A673 (cell line): ENCODE measurements at regions not wholly inside any gene's neighbourhood (a gene's known extent, or its start where the extent isn't known, plus 50 kb on each side); places are given as distances from the start of the nearest gene placed in this dataset.

Experiments used
- BruUV-seq: library from RNA; stranded (reverse); fragments of 400-500 nt; replicated peaks from 2 replicates; lab custom pipeline; 2021; lab: Mats Ljungman, UMichigan
- CTCF ChIA-PET: fragments of 300-600 bp; sonication (Branson Sonifier 250); formaldehyde crosslinking; loops from one replicate; lab custom pipeline; 2022; ENCODE audit warnings: antibody characterized with exemption; lab: Charles Lee
- POLR2A ChIA-PET: fragments of 300-600 bp; sonication (Branson Sonifier 250); formaldehyde crosslinking; loops from one replicate; lab custom pipeline; 2022; ENCODE audit warnings: antibody characterized with exemption; ENCODE audit not compliant: low non-redundant PET; lab: Charles Lee
- DNase-seq: peaks from one replicate; pipeline ENCODE4 v3.0.0-alpha.2; 2015; ENCODE audit warnings: low spot score
- H3K27ac ChIP-seq: fragments of 200-600 bp; sonication (generic); 2 replicates; pipeline ENCODE4 v1.5.1; 2016; ENCODE audit warnings: mixed run types, low read depth, mild to moderate bottlenecking, mixed read lengths, antibody characterized with exemption, low read length; ENCODE audit not compliant: poor library complexity, severe bottlenecking
- H3K27me3 ChIP-seq: fragments of 200-600 bp; sonication (generic); replicated peaks from 2 replicates; pipeline ENCODE4 v1.6.1; 2017; ENCODE audit warnings: mixed run types, low read depth, mild to moderate bottlenecking, mixed read lengths, antibody characterized with exemption, low read length; ENCODE audit not compliant: insufficient read depth, poor library complexity
- H3K36me3 ChIP-seq: fragments of 200-600 bp; sonication (generic); 2 replicates; pipeline ENCODE4 v1.6.1; 2016; ENCODE audit warnings: mixed run types, mild to moderate bottlenecking, mixed read lengths, antibody characterized with exemption, low read length; ENCODE audit not compliant: insufficient read depth, poor library complexity, severe bottlenecking
- H3K4me1 ChIP-seq: fragments of 200-600 bp; sonication (generic); 2 replicates; pipeline ENCODE4 v1.6.1; 2017; ENCODE audit warnings: mixed run types, mild to moderate bottlenecking, mixed read lengths, antibody characterized with exemption, low read length; ENCODE audit not compliant: insufficient read depth, poor library complexity, severe bottlenecking
- H3K4me3 ChIP-seq: fragments of 200-600 bp; sonication (generic); 2 replicates; pipeline ENCODE4 v1.5.1; 2016; ENCODE audit warnings: low read depth, mixed run types, mild to moderate bottlenecking, mixed read lengths, low read length; ENCODE audit not compliant: poor library complexity, severe bottlenecking
- H3K9me3 ChIP-seq: fragments of 200-600 bp; sonication (generic); 2 replicates; pipeline ENCODE4 v1.6.1; 2016; ENCODE audit warnings: mixed run types, low read depth, mild to moderate bottlenecking, mixed read lengths, antibody characterized with exemption, low read length; ENCODE audit not compliant: poor library complexity, severe bottlenecking
- EZH2 ChIP-seq: fragments of 200-600 bp; sonication (generic); IDR thresholded peaks from 2 replicates; pipeline ENCODE4 v1.6.1; 2017; ENCODE audit warnings: borderline replicate concordance, low read depth, mild to moderate bottlenecking, mixed read lengths, antibody characterized with exemption, low read length; ENCODE audit not compliant: poor library complexity, severe bottlenecking
- intact Hi-C: fragments of 100-400 bp; cut with micrococcal nuclease; formaldehyde crosslinking; loops from one replicate; pipeline ENCODE4 v1.10.0; 2022; ENCODE audit not compliant: unreplicated experiment
- TF ChIP-seq, protein P1 (sequence below): fragments of 300-800, 200-600 bp; sonication (generic); conservative IDR thresholded peaks from 2 replicates; pipeline ENCODE4 v1.5.1; 2017; ENCODE audit warnings: low read depth, mild to moderate bottlenecking, antibody characterized with exemption, low read length, moderate library complexity, mixed read lengths

DNA sequence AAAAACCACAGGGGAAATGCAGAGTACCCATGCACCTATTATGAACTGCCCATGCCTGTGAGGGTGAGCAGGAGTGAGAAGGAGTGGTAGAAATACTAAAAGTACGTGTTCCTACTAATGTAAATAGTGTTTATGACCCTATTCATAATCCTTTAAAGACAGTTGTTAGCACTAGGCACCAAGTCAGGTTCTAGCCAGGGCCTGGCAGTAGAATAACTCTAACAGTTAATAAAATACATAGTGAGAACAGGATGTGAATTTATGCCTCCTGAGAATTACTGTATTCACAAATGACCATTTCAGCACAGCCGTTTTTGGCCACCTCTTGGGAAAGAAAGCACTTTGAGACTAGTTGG, 103.2 kb upstream of the TARS1 start:
- no peak overlapping the region for H3K4me3 ChIP-seq
- H3K27me3 ChIP-seq = no peaks in the 10 kb centered on the region
- H3K36me3 ChIP-seq = no peaks in the 10 kb centered on the region
- H3K27ac ChIP-seq = no peak overlapping the region
- no peak for DNase-seq
- no TSS peak for BruUV-seq
- H3K4me1 ChIP-seq = no peaks in the 10 kb centered on the region
- POLR2A ChIA-PET = no interaction called here
- TF ChIP-seq EZH2 = no peak
- TF ChIP-seq, protein P1, sequence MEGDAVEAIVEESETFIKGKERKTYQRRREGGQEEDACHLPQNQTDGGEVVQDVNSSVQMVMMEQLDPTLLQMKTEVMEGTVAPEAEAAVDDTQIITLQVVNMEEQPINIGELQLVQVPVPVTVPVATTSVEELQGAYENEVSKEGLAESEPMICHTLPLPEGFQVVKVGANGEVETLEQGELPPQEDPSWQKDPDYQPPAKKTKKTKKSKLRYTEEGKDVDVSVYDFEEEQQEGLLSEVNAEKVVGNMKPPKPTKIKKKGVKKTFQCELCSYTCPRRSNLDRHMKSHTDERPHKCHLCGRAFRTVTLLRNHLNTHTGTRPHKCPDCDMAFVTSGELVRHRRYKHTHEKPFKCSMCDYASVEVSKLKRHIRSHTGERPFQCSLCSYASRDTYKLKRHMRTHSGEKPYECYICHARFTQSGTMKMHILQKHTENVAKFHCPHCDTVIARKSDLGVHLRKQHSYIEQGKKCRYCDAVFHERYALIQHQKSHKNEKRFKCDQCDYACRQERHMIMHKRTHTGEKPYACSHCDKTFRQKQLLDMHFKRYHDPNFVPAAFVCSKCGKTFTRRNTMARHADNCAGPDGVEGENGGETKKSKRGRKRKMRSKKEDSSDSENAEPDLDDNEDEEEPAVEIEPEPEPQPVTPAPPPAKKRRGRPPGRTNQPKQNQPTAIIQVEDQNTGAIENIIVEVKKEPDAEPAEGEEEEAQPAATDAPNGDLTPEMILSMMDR = no peak
- H3K9me3 ChIP-seq = no peaks in the 10 kb centered on the region
- CTCF ChIA-PET = no interaction called here
- intact Hi-C loops = no loop called here

DNA sequence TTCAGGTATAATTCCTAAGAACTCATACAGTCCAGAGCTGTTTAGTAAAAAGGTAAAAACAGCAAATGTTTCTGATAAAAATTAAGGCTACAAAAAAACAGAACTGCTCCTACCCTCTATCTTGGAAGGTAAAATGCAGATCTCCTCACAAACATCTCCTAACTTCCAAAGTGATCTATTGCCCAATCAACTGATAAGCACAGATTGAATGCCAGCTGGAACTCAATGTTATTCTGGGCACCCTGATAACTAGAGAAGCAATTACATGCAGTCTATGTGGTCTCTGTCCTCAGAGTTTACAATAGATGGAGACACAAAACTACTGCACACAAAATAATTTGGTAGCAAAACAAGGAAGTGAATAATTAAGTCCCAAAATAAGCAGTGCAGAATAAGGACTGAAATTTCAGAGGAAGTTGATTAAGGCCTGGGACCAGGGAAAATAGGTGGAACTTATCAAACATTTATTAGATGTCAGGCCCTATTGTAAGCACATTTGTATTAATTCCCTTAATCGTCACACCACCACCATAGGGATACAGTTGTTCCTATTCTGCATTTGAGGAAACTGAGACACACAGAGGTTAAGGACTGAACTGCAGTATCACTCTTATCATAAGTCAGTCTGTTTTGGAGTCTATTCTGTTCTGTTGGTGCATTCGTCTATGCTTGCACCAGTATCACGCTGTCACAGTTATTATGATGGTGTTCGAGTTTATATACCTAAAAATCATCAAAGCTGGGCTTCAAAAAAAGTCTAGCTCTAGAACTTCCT, 102.2 kb upstream of the TARS1 start:
- Histone ChIP-seq H3K4me3 (no peak overlapping the region), H3K4me1 (no peaks in the 10 kb centered on the region), H3K9me3 (no peaks in the 10 kb centered on the region), H3K27ac (no peak overlapping the region), H3K27me3 (no peaks in the 10 kb centered on the region), H3K36me3 (no peaks in the 10 kb centered on the region)
- CTCF ChIA-PET = no interaction called here
- TF ChIP-seq, protein P1 = no peak
- TF ChIP-seq EZH2 = no peak
- DNase-seq = no peak
- POLR2A ChIA-PET = no interaction called here
- intact Hi-C loops = no loop called here
- BruUV-seq = no TSS peak

DNA sequence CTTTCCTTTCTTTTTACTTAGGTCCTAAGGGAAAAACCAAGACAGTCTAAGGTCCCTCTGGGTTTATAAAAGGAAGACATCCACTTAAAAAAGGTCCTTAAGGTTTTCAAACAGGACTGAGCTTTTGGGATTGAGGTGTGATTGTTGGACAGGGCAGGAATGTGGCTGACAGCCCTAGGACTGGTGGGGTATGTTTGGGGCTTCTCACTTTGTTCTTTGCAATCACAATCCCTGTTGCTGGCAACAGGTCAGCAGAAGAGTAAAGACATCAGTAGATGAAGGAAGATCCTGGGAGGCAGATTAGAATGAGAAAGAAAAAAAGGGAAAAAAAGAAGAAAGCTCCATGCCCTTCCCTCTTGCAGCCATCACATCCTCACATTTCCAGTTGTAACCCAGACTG, 101.4 kb upstream of the TARS1 start:
- ChIA-PET CTCF (no interaction called here), POLR2A (no interaction called here)
- no peak overlapping the region for H3K27ac ChIP-seq
- no peak for TF ChIP-seq EZH2
- TF ChIP-seq, protein P1 = no peak
- DNase-seq = no peak
- no peak overlapping the region for H3K4me3 ChIP-seq
- H3K27me3 ChIP-seq = no peaks in the 10 kb centered on the region
- intact Hi-C loops = no loop called here
- BruUV-seq = no TSS peak
- H3K4me1 ChIP-seq = no peaks in the 10 kb centered on the region
- H3K36me3 ChIP-seq = no peaks in the 10 kb centered on the region
- no peaks in the 10 kb centered on the region for H3K9me3 ChIP-seq
